GM12872 (cell line): ENCODE measurements at regions not wholly inside any gene's neighbourhood (a gene's known extent, or its start where the extent isn't known, plus 50 kb on each side); places are given as distances from the start of the nearest gene placed in this dataset.

Source experiments
- CTCF ChIP-seq: IDR thresholded peaks from 3 replicates; pipeline ENCODE4 v1.5.1; 2011; ENCODE audit warnings: low read depth, mild to moderate bottlenecking, low read length, moderate library complexity; ENCODE audit not compliant: insufficient read depth

DNA sequence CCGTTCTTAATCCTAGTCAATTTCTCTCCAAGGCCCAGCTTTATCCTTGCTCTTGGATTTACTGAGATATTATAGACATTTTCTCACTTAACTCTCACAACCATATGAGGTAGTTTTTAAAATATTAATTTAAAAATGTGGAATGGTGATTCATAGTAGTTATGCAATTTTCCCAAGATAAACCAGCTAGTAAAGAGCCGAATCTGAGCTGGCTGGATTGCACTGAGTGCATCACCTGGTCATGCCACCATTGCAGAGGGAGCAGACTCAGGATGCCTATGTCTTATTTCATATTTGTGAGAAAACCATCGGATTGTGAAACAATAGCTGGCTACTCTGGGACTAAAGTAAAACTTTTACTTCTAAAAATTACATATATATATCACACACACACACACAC is 494.0 kb downstream of the KCNT2 start:
- no peak for TF ChIP-seq CTCF

DNA sequence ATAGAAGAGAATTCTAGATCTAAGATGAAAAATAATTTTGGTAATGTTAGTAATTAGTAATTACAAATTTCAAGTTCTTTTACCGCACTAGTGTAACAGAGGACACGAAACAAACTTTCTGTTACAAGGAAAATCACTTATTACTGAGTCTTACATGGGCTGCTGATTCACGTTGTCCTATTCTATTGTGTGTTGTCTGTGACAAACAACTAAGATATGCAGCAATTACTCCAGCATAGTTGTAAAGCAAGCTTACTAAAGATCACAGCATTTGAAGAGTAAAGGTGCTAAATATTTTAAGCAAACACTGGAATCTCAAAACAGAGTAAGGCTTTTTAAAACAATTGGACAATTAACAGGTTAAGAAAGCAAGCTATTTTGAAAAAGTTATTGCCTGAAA is 502.3 kb downstream of the KCNT2 start:
- TF ChIP-seq CTCF: no peak

DNA sequence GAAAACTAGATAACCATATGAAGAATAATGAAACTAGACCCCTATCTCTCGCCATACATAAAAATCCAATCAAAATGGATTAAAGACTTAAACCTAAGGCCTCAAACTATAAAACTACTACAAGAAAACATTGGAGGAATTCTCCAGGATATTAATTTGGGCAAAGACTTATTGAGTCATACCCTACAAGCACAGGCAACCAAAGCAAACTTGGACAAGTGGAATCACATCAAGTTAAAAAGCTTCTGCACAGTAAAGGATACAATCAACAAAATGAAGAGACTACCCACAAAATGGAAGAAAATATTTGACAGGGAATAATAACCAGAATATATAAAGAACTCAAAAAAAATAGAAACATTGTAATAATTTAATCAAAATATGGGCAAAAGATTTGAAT is 505.4 kb downstream of the KCNT2 start:
- TF ChIP-seq CTCF: no peak

DNA sequence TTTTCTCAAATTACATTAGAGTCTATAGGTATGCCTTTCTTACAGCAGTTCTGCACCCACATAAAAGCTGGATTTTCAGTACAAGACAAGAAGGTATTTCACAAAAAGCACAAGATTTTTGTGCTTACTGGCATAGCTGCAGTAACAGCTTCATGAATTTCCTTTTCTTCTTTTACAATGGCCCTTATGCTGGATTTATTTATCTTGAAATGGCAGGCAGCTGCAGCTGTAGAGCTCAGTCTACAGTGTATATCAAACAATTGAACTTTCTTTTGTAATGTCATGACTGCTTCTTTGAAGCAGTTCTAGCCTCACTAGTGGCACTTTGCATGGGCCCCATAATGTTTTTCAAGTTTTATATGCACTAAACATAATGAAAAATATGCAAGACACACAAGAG is 510.2 kb downstream of the KCNT2 start:
- TF ChIP-seq CTCF: no peak

GRCh38 chr1:196094821-196095220 is 513.4 kb downstream of the KCNT2 start:
- TF ChIP-seq CTCF: no peak

GRCh38 chr1:196091397-196092135 is 516.7 kb downstream of the KCNT2 start:
- TF ChIP-seq CTCF: no peak

- TF ChIP-seq CTCF: no peak
Measured at GRCh38 chr1:196090226-196090625, 518.0 kb downstream of the KCNT2 start.
